GM18502 (cell line): ENCODE measurements at regions not wholly inside any gene's neighbourhood (a gene's known extent, or its start where the extent isn't known, plus 50 kb on each side); places are given as distances from the start of the nearest gene placed in this dataset.
"Not testable (repeated sequence)": the region's sequence is repeated elsewhere in the genome, so short reads cannot be mapped to it uniquely, and the experiment has no call there.

Experiments
- ATAC-seq: cut with Tn5 transposase; IDR thresholded peaks from one replicate; pipeline ENCODE4 v1.9.1; 2021; ENCODE audit warnings: mild to moderate bottlenecking; ENCODE audit not compliant: unreplicated experiment, poor library complexity

GRCh38 chr4:55028196-55028595 lies 97.2 kb downstream of the KDR start:
- no peak for ATAC-seq

DNA sequence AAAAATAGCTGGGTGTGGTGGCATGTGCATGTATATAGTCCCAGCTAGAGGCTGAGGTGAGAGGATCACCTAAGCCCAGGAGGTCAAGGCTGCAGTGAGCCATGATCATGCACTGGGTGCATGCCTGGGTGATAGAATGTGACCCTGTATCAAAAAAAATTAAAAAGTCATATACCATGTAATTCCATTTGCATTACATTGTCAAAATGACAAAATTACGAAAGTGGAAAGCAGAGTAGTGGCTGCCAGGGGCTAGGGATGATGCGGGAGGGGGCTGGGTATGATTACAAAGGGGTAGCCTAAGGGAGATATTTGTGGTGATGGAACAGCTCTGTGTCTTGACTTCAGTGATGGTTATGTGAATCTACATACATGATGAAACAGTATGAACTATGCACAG lies 97.8 kb downstream of the KDR start:
- ATAC-seq = no peak

GRCh38 chr4:55025456-55025855 lies 99.9 kb downstream of the KDR start:
- not testable (repeated sequence) for ATAC-seq

DNA sequence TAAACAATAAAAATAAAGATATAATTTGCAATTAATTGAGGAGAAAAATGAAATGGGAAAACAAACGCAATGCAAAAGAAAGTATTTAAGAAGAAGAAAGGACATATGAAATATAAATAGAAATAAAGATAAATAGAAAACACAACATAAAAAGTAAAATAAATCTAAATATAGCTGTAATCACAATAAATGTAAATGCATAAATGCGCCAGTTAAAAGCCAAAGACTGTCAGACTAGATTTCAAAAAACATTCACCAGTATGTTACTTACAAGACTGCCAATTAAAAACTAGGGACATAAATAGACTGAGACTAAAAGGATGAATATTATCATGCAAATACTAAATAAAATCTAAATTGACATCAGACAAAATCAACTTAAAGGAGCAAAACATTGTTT lies 102.4 kb downstream of the KDR start:
- ATAC-seq = no peak

- ATAC-seq = no peak
Measured at GRCh38 chr4:55021214-55021613, 104.2 kb downstream of the KDR start.

DNA sequence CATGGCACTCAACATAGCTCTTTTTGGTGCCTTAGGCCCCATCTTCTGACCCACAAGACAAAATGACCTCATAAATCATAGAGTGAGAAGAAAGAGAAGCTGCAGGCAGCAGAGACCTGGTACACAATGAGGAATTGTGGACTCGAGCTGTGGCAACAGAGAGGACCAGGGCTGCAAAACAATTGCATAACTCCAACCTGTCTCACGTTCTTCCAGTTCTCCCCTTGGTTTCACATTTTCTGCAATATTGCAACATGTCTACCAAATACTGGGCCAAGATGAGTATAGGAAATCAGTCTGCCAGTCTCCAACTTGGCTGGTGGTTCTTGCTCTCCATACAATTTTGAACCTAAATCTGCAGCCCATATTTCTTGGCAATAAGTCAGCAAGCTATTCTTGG lies 105.3 kb downstream of the KDR start:
- ATAC-seq = no peak

GRCh38 chr4:55018978-55019377 lies 106.4 kb downstream of the KDR start:
- no peak for ATAC-seq

GRCh38 chr4:55018521-55018920 lies 106.9 kb downstream of the KDR start:
- no peak for ATAC-seq

- ATAC-seq = no peak
Measured at GRCh38 chr4:55017406-55017805, 108.0 kb downstream of the KDR start.

GRCh38 chr4:55016131-55016530 lies 109.3 kb downstream of the KDR start:
- no peak for ATAC-seq

DNA sequence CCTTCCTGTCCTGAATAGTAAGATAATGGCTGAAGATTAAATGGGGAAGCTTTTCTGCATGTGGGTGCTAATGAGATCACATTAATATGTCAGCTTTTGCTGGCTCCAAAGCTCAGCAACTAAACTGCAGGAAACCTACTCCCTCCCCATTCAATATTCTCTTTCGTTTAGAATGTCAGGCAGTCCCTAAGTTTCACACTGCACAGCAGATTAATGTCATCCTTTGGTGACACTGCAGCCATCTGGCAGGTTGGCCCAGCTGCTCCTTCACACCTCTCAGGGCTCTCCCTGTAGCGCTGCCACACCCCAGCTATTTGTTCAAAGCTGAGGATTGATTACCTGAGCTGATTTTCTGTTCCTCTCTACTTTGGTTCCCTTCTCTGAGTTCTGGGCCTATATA lies 110.5 kb downstream of the KDR start:
- no peak for ATAC-seq

- no peak for ATAC-seq
Measured at GRCh38 chr4:55013431-55013955, 111.9 kb downstream of the KDR start.

DNA sequence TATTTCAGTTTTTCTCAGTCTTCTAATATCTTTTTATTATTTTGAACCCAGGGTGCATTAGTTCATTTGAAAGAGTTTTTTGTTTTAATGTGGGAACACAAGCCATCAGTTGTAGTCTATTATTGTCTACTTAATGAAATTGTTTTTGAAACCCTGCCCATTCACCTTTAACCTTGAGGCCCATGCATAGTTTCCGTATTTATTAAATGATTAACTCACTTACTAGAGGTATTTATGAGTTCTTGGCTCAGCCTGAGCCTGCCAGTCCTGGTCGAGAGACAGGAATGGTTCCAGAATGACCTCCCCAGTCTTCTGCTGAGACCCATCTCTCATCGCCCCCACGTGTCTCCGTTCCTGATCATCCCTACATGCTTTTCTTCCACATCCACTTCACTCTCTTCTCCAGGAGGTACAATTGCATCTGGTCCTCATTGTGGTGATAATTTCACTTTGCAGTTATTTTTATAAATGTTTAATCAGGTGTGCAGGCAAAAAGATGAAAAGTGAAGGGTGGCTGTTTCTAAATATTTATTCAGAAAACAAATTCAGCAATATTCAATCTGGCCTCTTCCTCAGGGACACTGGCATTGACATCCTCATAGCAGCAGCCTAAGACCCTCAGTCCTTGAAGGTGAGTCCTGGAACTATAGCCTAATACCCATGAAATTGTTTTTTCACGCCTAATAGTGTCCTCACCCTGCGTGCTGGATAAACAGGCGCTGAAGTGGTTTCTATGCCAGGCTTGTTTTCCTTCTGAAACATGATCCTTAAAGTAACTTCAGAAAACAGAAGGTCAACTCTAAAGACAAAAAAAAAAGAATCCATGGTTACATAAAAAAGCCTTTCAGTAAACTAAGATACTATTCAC lies 112.8 kb downstream of the KDR start:
- ATAC-seq = no peak

DNA sequence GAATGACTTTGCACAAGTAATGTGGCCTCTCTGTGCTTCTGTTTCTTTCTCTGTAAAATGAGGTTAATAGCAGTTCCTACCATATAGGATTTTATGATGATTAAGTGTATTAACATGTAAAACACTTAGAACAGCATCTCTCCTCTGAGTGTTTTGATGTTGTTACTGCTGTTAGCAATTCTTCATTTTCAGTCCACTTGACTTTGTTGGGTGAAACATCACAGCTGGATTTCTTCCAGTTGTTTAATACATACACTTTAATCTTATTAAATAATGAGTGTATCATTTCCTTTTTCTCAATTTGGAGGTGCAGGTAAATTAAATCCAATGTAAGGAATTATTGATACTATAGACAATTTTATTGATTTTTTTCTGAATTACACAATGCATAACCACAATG lies 113.6 kb downstream of the KDR start:
- no peak for ATAC-seq

DNA sequence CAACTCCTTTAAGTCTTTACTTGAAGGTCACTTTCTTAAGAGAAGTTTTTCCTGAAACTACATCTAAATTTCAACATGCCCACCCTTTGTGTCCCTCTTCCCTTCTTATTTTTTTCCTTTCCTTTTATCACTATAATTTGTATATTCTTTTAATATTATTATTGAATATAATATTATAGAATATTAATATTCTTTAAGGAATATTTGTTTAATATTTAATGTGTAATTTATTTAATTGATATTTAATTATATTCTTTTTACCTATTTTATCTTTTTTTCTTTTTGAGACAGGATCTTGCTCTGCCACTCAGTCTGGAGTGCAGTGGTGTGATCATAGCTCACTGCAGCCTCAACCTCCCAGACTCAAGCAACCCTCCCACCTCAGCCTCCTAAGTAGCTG lies 114.8 kb downstream of the KDR start:
- no peak for ATAC-seq

DNA sequence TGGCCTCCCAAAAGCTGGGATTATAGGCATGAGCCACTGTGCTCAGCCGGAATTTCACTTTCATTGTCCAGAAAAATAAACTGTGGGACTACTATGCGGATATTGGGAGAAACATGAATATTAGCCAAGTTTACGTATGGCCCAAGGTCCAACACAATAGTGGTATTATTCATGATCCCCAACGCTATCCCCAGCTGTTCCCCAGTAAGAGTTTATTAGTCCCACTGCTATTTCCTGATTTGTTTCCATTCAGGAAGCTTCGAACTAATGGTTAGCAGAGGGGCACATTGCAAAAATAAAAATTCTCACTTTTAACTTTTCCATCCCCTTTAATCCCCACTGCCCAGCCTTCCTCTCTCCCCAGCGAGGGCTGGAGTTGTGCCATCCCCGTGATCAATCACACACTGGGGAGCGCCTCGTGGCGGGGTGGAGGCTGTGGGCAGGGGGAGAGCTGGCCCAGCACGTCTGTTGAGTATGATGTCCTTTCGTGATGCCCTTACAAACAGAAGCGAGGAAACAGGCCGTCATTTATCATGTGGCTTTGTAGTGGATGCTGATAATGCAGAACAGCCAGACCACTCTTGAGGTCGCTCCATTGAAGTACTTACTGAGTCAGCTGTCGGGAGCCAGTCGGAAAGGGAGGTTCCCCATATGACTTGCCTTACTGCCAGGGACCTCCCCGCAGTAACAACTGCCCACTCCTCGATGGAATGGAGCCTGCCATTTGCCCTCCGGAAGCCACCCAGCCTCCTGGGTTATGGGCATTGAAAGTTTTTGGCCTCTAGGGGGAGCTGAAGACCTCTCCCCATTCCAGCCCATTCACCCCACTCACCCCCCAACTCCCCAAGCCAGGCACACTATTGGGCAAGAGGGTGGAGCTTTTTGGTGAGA lies 117.0 kb downstream of the KDR start:
- ATAC-seq = no peak

DNA sequence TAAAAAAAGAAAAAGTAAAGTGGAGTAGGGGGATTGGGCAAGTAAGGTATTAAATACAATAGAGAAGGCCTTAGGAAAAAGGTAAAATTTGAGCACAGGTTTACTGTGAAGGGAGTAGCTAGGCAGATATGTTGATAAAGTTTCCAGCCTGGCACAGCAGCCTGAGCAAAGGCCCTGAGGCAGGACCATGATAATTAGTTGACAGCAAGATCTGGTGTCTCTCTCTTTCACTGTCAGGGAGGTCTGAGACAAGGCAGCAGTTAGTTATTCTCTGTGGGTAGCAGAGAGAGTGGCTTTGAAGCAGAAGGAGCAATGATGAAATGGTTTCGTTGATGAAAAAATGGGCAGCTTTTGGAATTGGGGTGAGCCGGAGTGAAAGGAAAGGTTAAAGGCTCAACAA lies 119.5 kb downstream of the KDR start:
- ATAC-seq = no peak

GRCh38 chr4:55004831-55005230 lies 120.6 kb downstream of the KDR start:
- ATAC-seq = no peak

GRCh38 chr4:55002431-55002830 lies 123.0 kb downstream of the KDR start:
- ATAC-seq = no peak

GRCh38 chr4:55001538-55001937 lies 123.9 kb downstream of the KDR start:
- ATAC-seq = no peak

DNA sequence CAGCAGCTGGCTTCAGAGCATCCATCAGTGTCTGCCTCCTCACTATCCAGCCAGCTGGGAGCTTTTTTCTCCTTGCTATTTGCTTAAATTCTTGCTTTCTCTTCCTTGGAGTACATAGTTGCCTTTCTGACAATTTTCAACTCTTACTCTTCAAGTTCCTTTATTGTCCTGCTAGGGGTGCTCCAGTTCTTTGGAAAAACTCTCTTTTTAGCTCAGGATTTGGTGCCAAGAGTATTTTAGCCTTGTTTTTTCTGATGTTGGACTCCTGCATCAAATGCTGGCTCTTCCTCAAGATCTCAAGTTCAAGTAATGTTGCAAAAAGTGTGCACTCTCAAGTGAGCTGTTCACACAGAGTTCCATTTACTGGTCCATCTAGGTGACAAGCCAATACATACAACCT lies 126.4 kb downstream of the KDR start:
- no peak for ATAC-seq
